Endothelial cell (in vitro differentiated cells): ENCODE measurements at regions not wholly inside any gene's neighbourhood (a gene's known extent, or its start where the extent isn't known, plus 50 kb on each side); places are given as distances from the start of the nearest gene placed in this dataset.

Source experiments
- DNase-seq: peaks from one replicate; pipeline ENCODE4 v3.0.0; 2021; ENCODE audit warnings: low spot score
- H3K27ac Mint-ChIP-seq: one replicate; pipeline ENCODE4 v1.8.0; 2021; ENCODE audit warnings: mixed read lengths, inconsistent platforms; ENCODE audit not compliant: unreplicated experiment
- H3K27me3 Mint-ChIP-seq: one replicate; pipeline ENCODE4 v1.8.0; 2021; ENCODE audit warnings: mild to moderate bottlenecking, moderate library complexity, mixed read lengths, inconsistent platforms; ENCODE audit not compliant: unreplicated experiment
- H3K36me3 Mint-ChIP-seq: one replicate; pipeline ENCODE4 v1.8.0; 2021; ENCODE audit warnings: mild to moderate bottlenecking, low read depth, mixed read lengths, inconsistent platforms; ENCODE audit not compliant: unreplicated experiment
- H3K4me1 Mint-ChIP-seq: one replicate; pipeline ENCODE4 v1.8.0; 2021; ENCODE audit warnings: mild to moderate bottlenecking, mixed read lengths, inconsistent platforms; ENCODE audit not compliant: unreplicated experiment
- H3K4me3 Mint-ChIP-seq: one replicate; pipeline ENCODE4 v1.8.0; 2021; ENCODE audit warnings: mild to moderate bottlenecking, mixed read lengths, inconsistent platforms; ENCODE audit not compliant: unreplicated experiment
- H3K9me3 Mint-ChIP-seq: one replicate; pipeline ENCODE4 v1.8.0; 2021; ENCODE audit warnings: mixed read lengths, inconsistent platforms; ENCODE audit not compliant: unreplicated experiment
- CTCF ChIP-seq: fragments of 200-600 bp; sonication (generic); IDR thresholded peaks from one replicate; pipeline ENCODE4 v1.5.0; 2021; ENCODE audit warnings: antibody characterized with exemption; ENCODE audit not compliant: unreplicated experiment

DNA sequence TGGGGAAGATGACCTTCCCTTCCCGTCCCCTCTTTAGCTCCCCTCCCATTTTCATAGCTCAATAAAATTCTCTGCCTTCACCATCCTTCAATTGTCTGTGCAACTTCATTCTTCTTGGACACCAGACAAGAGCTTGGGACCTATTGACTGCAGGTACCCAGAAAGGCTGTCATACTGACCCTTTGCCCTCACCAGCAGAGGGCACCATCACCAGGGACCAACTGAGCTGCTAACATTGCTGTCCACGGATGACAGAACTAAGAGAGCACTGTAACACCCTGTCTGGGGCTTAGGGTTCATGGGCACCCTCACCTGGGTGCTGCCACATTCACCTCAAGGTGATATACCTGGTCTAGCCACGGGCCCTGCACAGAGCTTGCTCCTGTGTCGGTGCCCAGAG lies 141.3 kb upstream of the VCX3B start:
- TF ChIP-seq CTCF, result no peak
- no peaks in the 10 kb centered on the region for H3K27me3 Mint-ChIP-seq
- H3K27ac Mint-ChIP-seq, result no peak overlapping the region
- DNase-seq, result no peak
- no peaks in the 10 kb centered on the region for H3K36me3 Mint-ChIP-seq
- H3K9me3 Mint-ChIP-seq, result no peaks in the 10 kb centered on the region
- peaks cover 5% of the 10 kb centered on the region for H3K4me1 Mint-ChIP-seq
- no peak overlapping the region for H3K4me3 Mint-ChIP-seq

- no peak for DNase-seq
- no peak overlapping the region for H3K4me3 Mint-ChIP-seq
- H3K4me1 Mint-ChIP-seq, result no peaks in the 10 kb centered on the region
- H3K27ac Mint-ChIP-seq, result no peak overlapping the region
- H3K36me3 Mint-ChIP-seq, result no peaks in the 10 kb centered on the region
- H3K27me3 Mint-ChIP-seq, result no peaks in the 10 kb centered on the region
- TF ChIP-seq CTCF, result no peak
- H3K9me3 Mint-ChIP-seq, result no peaks in the 10 kb centered on the region
Observed at GRCh38 chrX:8341814-8342590, 122.6 kb upstream of the VCX3B start.

- no peaks in the 10 kb centered on the region for H3K9me3 Mint-ChIP-seq
- DNase-seq, result no peak
- H3K27me3 Mint-ChIP-seq, result no peaks in the 10 kb centered on the region
- no peaks in the 10 kb centered on the region for H3K36me3 Mint-ChIP-seq
- no peaks in the 10 kb centered on the region for H3K4me1 Mint-ChIP-seq
- H3K4me3 Mint-ChIP-seq, result no peak overlapping the region
- H3K27ac Mint-ChIP-seq, result no peak overlapping the region
- no peak for TF ChIP-seq CTCF
Observed at GRCh38 chrX:8345473-8345872, 119.2 kb upstream of the VCX3B start.

- no peak for TF ChIP-seq CTCF
- Mint-ChIP-seq H3K36me3 (no peaks in the 10 kb centered on the region), H3K27me3 (peaks cover 2% of the 10 kb centered on the region), H3K27ac (no peak overlapping the region), H3K9me3 (no peaks in the 10 kb centered on the region), H3K4me1 (no peaks in the 10 kb centered on the region), H3K4me3 (no peak overlapping the region)
- no peak for DNase-seq
Observed at GRCh38 chrX:8346060-8346459, 118.6 kb upstream of the VCX3B start.

GRCh38 chrX:8346892-8347291 lies 117.7 kb upstream of the VCX3B start:
- Mint-ChIP-seq H3K4me3 (no peak overlapping the region), H3K4me1 (no peaks in the 10 kb centered on the region), H3K27ac (no peak overlapping the region), H3K9me3 (no peaks in the 10 kb centered on the region), H3K36me3 (no peaks in the 10 kb centered on the region), H3K27me3 (peaks cover 2% of the 10 kb centered on the region)
- no peak for DNase-seq
- no peak for TF ChIP-seq CTCF
